ENCODE measurements at regions not wholly inside any gene's neighbourhood (a gene's known extent, or its start where the extent isn't known, plus 50 kb on each side); places are given as distances from the start of the nearest gene placed in this dataset.
A peak's percentile ranks its signal among the peaks of the same experiment; 100 is the strongest.

DNA sequence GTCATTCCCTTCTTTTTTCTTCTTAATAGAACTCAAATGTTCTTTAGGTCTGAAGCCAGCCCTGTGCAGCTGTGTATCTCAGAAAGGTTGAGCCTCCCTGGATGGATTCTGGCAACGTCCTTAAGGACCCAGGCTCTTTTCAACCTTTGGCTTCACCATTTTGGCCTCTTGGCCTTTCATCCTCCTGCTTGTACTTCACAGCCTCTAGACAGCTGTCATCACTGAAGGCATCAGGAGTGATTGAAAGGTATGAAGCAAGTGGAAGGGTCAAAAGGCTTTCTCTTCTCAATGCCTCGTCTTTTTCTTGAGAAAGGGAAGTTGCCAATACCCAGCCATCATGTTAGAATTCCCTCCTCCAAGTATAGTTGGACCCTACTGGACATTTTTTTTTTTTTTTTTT is 81.2 kb upstream of the RANBP3L start:
- TF ChIP-seq, protein P1, sequence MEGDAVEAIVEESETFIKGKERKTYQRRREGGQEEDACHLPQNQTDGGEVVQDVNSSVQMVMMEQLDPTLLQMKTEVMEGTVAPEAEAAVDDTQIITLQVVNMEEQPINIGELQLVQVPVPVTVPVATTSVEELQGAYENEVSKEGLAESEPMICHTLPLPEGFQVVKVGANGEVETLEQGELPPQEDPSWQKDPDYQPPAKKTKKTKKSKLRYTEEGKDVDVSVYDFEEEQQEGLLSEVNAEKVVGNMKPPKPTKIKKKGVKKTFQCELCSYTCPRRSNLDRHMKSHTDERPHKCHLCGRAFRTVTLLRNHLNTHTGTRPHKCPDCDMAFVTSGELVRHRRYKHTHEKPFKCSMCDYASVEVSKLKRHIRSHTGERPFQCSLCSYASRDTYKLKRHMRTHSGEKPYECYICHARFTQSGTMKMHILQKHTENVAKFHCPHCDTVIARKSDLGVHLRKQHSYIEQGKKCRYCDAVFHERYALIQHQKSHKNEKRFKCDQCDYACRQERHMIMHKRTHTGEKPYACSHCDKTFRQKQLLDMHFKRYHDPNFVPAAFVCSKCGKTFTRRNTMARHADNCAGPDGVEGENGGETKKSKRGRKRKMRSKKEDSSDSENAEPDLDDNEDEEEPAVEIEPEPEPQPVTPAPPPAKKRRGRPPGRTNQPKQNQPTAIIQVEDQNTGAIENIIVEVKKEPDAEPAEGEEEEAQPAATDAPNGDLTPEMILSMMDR (IDR thresholded peaks at IDR 0.05), result no peak
- TF ChIP-seq POLR2A (IDR thresholded peaks at IDR 0.05), result no peak
- no peak overlapping the region for H3K4me3 ChIP-seq
- H3K9me3 ChIP-seq, result no peaks in the 10 kb centered on the region
- intact Hi-C loops (cut with DNase I), result no loop called here
- ATAC-seq (no peak), DNase-seq (no peak)
- no peaks in the 10 kb centered on the region for H3K36me3 ChIP-seq
- no peaks in the 10 kb centered on the region for H3K27me3 ChIP-seq
- H3K4me1 ChIP-seq, result peaks cover 0 to 16% (median 0%) of the 10 kb centered on the region in 4 donors
- H3K27ac ChIP-seq, result no peak overlapping the region
- 58% methylated on average over 2 of the region's 2 CpGs for WGBS (ENCODE audit: insufficient coverage, low coverage, low lambda C conversion rate, missing lambda C conversion rate)

DNA sequence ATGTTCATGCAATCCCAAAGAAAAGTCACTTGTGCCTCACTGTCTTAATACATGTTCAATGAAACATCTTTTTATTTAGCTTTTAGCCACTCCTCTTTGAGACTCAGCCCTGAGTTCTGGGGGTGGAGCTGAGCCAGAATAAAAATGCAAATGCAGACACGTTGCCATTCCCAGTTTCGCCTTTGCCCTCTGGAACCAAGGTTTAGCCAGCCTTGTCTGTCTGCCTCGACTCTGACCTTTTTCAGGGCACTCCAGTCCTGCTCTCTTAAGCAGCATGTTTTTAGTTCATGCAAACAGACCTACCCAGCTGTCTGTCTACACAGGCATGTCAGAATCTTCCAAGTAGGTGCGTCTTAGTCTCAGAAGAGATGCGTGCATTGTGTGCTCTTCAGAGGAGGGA is 82.2 kb upstream of the RANBP3L start:
- Histone ChIP-seq H3K27me3 (no peaks in the 10 kb centered on the region), H3K4me3 (no peak overlapping the region), H3K27ac (peak overlapping the region in 2 of 3 donors; percentile 59 to 68), H3K4me1 (peaks cover 0 to 16% (median 0%) of the 10 kb centered on the region in 4 donors), H3K36me3 (no peaks in the 10 kb centered on the region), H3K9me3 (no peaks in the 10 kb centered on the region)
- ATAC-seq (peak; percentile 88 to 96 (median 93)), DNase-seq (peak; percentile 38 to 86 (median 70))
- TF ChIP-seq, protein P1 (IDR thresholded peaks at IDR 0.05), result no peak
- TF ChIP-seq POLR2A (IDR thresholded peaks at IDR 0.05), result no peak
- intact Hi-C loops (cut with DNase I), result no loop called here
- WGBS (ENCODE audit: insufficient coverage, low coverage, low lambda C conversion rate, missing lambda C conversion rate), result 32% methylated on average over 5 of the region's 5 CpGs

DNA sequence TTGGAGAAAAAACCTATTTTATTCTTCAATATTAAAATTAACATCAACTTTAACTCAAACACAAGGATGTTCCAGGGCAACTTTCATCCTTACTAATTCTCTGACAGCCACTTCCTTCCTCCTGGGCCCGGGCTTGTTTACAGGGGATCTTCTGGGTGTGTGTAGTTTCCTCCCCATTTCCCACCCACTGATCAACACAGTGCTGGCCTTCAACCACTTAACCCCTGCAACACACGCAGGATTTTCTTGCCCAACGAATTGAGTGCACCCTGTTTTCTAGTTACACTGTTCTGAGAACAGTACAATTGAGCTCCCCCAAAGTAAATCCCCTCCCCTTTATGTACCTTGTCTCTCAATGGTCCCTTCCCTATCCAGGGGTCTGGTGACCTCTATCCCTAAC is 83.1 kb upstream of the RANBP3L start:
- DNase-seq (no peak), ATAC-seq (peak in 3 of 4 donors; percentile 12 to 49 (median 37))
- Histone ChIP-seq H3K9me3 (no peaks in the 10 kb centered on the region), H3K27me3 (no peaks in the 10 kb centered on the region), H3K36me3 (no peaks in the 10 kb centered on the region), H3K27ac (peak overlapping the region in 2 of 3 donors; percentile 59 to 68), H3K4me1 (peaks cover 0 to 16% (median 0%) of the 10 kb centered on the region in 4 donors), H3K4me3 (no peak overlapping the region)
- WGBS (ENCODE audit: insufficient coverage, low coverage, low lambda C conversion rate, missing lambda C conversion rate), result 30% methylated on average over 3 of the region's 3 CpGs
- no peak for TF ChIP-seq POLR2A (IDR thresholded peaks at IDR 0.05)
- TF ChIP-seq, protein P1 (IDR thresholded peaks at IDR 0.05), result no peak
- intact Hi-C loops (cut with DNase I), result no loop called here

DNA sequence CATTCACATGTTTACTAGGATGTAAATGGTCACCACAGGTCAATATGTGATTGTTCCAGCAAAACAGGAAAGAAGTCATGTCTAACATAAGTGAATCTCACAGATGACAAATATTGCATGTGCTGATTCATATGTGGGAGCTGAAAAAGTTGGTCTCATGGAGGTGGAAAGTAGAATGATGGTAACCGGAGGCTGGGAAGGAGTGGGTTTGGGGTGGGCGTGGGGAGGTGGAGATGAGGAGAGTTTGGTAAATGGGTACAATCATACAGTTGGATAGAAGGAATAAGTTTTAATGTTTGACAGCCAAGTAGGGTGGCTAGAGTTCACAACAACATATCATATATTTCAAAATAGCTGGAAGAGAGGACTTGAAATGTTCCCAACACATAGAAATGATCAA is 83.8 kb upstream of the RANBP3L start:
- ATAC-seq, result no peak
- Histone ChIP-seq H3K4me1 (peaks cover 0 to 16% (median 0%) of the 10 kb centered on the region in 4 donors), H3K36me3 (no peaks in the 10 kb centered on the region), H3K9me3 (no peaks in the 10 kb centered on the region), H3K4me3 (no peak overlapping the region), H3K27me3 (no peaks in the 10 kb centered on the region), H3K27ac (no peak overlapping the region)
- no peak for DNase-seq
- TF ChIP-seq, protein P1 (IDR thresholded peaks at IDR 0.05), result no peak
- TF ChIP-seq POLR2A (IDR thresholded peaks at IDR 0.05), result no peak
- intact Hi-C loops (cut with DNase I), result no loop called here
- WGBS (ENCODE audit: insufficient coverage, low coverage, low lambda C conversion rate, missing lambda C conversion rate), result 92% methylated on average over 2 of the region's 2 CpGs

DNA sequence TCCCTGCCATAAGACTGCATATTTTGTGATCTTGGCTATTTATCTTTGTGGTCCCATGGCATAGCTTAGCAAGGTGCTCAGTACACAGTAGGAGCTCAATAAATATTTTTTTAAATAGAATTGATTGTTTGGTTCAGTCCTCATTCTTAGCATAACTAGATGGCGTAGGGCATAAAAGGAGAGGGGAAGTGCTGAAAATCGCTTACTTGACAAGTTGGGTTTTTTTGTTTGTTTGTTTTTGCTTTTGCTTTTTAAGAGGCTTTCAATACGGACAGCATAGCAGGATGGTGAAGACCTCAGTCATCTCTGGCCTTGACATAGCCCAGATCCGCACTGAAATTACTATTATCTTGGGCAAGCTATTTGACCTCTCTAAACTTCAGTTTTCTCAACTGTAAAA is 86.6 kb upstream of the RANBP3L start:
- Histone ChIP-seq H3K27ac (peak overlapping the region in 1 of 3 donors; percentile 37), H3K36me3 (no peaks in the 10 kb centered on the region), H3K9me3 (no peaks in the 10 kb centered on the region), H3K4me1 (peaks cover 0 to 16% (median 0%) of the 10 kb centered on the region in 4 donors), H3K4me3 (no peak overlapping the region), H3K27me3 (no peaks in the 10 kb centered on the region)
- DNase-seq, result no peak
- no peak for ATAC-seq
- 57% methylated on average over 4 of the region's 4 CpGs for WGBS (ENCODE audit: insufficient coverage, low coverage, low lambda C conversion rate, missing lambda C conversion rate)
- TF ChIP-seq POLR2A (IDR thresholded peaks at IDR 0.05), result no peak
- TF ChIP-seq, protein P1 (IDR thresholded peaks at IDR 0.05), result no peak
- intact Hi-C loops (cut with DNase I), result no loop called here
